ENCODE measurements at regions not wholly inside any gene's neighbourhood (a gene's known extent, or its start where the extent isn't known, plus 50 kb on each side); places are given as distances from the start of the nearest gene placed in this dataset.

- TF ChIP-seq CTCF (IDR thresholded peaks at IDR 0.05; ENCODE audit: low read depth, low read length, missing control alignments): no peak
- no peak overlapping the region for H3K4me3 ChIP-seq (ENCODE audit: low read depth, low read length)
- DNase-seq (ENCODE audit: low read depth): no peak
These were observed 250.6 kb upstream of the KLF8 start for GRCh38 chrX:55981603-55982002.

- no peak for DNase-seq (ENCODE audit: low read depth)
- TF ChIP-seq CTCF (IDR thresholded peaks at IDR 0.05; ENCODE audit: low read depth, low read length, missing control alignments): no peak
- no peak overlapping the region for H3K4me3 ChIP-seq (ENCODE audit: low read depth, low read length)
These were observed 235.5 kb upstream of the KLF8 start for GRCh38 chrX:55996649-55997048.

- DNase-seq (ENCODE audit: low read depth): no peak
These were observed 232.0 kb upstream of the KLF8 start for GRCh38 chrX:56000174-56000573.

GRCh38 chrX:56000729-56001128 lies 231.4 kb upstream of the KLF8 start:
- DNase-seq (ENCODE audit: low read depth): no peak
- no peak for TF ChIP-seq CTCF (IDR thresholded peaks at IDR 0.05; ENCODE audit: low read depth, low read length, missing control alignments)
- H3K4me3 ChIP-seq (ENCODE audit: low read depth, low read length): no peak overlapping the region

More at GRCh38 chrX:56000174-56000573, 232.0 kb upstream of the KLF8 start:
- no peak overlapping the region for H3K4me3 ChIP-seq (ENCODE audit: low read depth, low read length)
- no peak for TF ChIP-seq CTCF (IDR thresholded peaks at IDR 0.05; ENCODE audit: low read depth, low read length, missing control alignments)

DNA sequence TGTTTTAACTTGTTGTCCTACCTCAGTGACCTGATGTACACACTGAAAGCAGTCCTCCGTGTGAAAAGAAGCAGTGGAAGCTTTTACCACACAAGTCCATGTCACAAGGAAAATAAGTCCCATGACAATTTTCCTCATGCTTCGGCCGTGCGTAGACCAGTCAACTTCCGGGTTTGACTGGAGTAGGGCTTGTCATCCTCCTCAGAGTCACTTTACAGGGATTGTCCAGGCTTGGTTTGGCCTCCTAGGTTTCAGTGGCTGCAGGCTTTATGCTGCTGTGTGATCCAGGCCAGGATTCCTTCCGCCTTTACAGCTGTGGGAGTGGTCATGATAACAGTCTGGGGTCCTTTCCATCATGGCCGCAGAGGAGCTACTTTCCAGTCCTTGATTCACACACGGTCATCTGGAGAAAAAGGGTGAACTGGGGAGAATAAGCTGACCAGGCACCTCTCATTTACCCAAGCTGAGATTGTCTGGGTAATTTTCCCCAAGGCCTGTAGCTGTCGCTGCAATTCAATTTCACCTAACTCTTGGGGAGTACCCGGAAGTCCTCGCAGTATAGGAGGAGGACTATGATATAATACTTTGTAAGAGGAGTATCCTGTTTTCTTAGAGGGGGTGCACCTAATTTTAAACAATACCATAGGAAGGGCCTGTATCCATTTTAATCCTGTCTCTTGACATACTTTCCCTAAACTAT lies 206.1 kb upstream of the KLF8 start:
- peak; percentile 23 for TF ChIP-seq CTCF (IDR thresholded peaks at IDR 0.05; ENCODE audit: low read depth, low read length, missing control alignments)
- no peak overlapping the region for H3K4me3 ChIP-seq (ENCODE audit: low read depth, low read length)
- DNase-seq (ENCODE audit: low read depth): no peak

DNA sequence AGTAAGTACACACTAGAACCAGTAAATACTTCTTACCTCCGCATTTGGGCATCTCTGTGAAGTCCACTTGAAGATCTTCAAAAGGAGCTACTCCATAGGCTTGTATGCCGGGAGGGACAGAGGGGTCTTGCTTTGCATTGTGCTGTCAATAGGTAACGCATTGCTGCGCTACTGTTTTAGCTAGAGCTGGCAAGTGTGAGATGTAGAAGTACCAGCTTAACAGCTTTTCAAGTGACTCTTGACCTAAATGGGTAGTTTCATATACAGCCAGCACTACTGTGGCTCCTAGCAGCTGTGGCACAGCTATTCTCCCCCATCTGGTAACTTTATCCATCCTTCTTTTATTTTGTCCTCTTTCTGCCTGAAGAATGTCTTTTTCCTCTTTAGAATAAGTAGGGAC lies 205.3 kb upstream of the KLF8 start:
- H3K4me3 ChIP-seq (ENCODE audit: low read depth, low read length): no peak overlapping the region
- no peak for DNase-seq (ENCODE audit: low read depth)
- no peak for TF ChIP-seq CTCF (IDR thresholded peaks at IDR 0.05; ENCODE audit: low read depth, low read length, missing control alignments)

GRCh38 chrX:56029188-56029587 lies 203.0 kb upstream of the KLF8 start:
- no peak for TF ChIP-seq CTCF (IDR thresholded peaks at IDR 0.05; ENCODE audit: low read depth, low read length, missing control alignments)
- DNase-seq (ENCODE audit: low read depth): no peak
- no peak overlapping the region for H3K4me3 ChIP-seq (ENCODE audit: low read depth, low read length)

All from GM12864 (cell line).